ENCODE measurements at regions not wholly inside any gene's neighbourhood (a gene's known extent, or its start where the extent isn't known, plus 50 kb on each side); places are given as distances from the start of the nearest gene placed in this dataset.

GRCh38 chr5:54704333-54704732 is 186.8 kb downstream of the SNX18 start:
- TF ChIP-seq CTCF (IDR thresholded peaks at IDR 0.05; ENCODE audit: unreplicated experiment): no peak
- Mint-ChIP-seq H3K27ac (ENCODE audit: unreplicated experiment) (no peak overlapping the region), H3K4me1 (ENCODE audit: low read depth, unreplicated experiment) (peaks cover 34% of the 10 kb centered on the region), H3K9me3 (ENCODE audit: low read depth, unreplicated experiment) (no peaks in the 10 kb centered on the region), H3K4me3 (ENCODE audit: low read depth, unreplicated experiment) (no peak overlapping the region), H3K36me3 (ENCODE audit: insufficient read depth, unreplicated experiment) (peaks cover 6% of the 10 kb centered on the region), H3K27me3 (ENCODE audit: unreplicated experiment) (no peaks in the 10 kb centered on the region)
- intact Hi-C loops (cut with micrococcal nuclease; ENCODE audit: unreplicated experiment): loop anchor here (5.0 kb wide), 2 partner anchors 38 to 103 kb away; no protein-coding TSS in a partner anchor
- CTCF ChIA-PET: no interaction called here
- no TSS peak for BruUV-seq (replicated peaks)
- DNase-seq: no peak

- peak overlapping the region; percentile 39 for H3K27ac Mint-ChIP-seq (ENCODE audit: unreplicated experiment)
- H3K9me3 Mint-ChIP-seq (ENCODE audit: low read depth, unreplicated experiment): no peaks in the 10 kb centered on the region
- CTCF ChIA-PET: no interaction called here
- no peaks in the 10 kb centered on the region for H3K27me3 Mint-ChIP-seq (ENCODE audit: unreplicated experiment)
- H3K4me3 Mint-ChIP-seq (ENCODE audit: low read depth, unreplicated experiment): no peak overlapping the region
- H3K36me3 Mint-ChIP-seq (ENCODE audit: insufficient read depth, unreplicated experiment): peaks cover 6% of the 10 kb centered on the region
- BruUV-seq (replicated peaks): no TSS peak
- H3K4me1 Mint-ChIP-seq (ENCODE audit: low read depth, unreplicated experiment): peaks cover 34% of the 10 kb centered on the region
- DNase-seq: no peak
- TF ChIP-seq CTCF (IDR thresholded peaks at IDR 0.05; ENCODE audit: unreplicated experiment): no peak
- intact Hi-C loops (cut with micrococcal nuclease; ENCODE audit: unreplicated experiment): loop anchor here (5.0 kb wide), 2 partner anchors 39 to 104 kb away; no protein-coding TSS in a partner anchor
Observed at GRCh38 chr5:54703565-54704255, 186.2 kb downstream of the SNX18 start.

- intact Hi-C loops (cut with micrococcal nuclease; ENCODE audit: unreplicated experiment): loop anchor here (5.0 kb wide), 2 partner anchors 39 to 104 kb away; no protein-coding TSS in a partner anchor
- CTCF ChIA-PET: no interaction called here
- peak; percentile 10 for DNase-seq
Observed at GRCh38 chr5:54703133-54703532, 185.6 kb downstream of the SNX18 start.

GRCh38 chr5:54702470-54702869 is 184.9 kb downstream of the SNX18 start:
- BruUV-seq (replicated peaks): no TSS peak
- Mint-ChIP-seq H3K36me3 (ENCODE audit: insufficient read depth, unreplicated experiment) (peaks cover 6% of the 10 kb centered on the region), H3K4me3 (ENCODE audit: low read depth, unreplicated experiment) (no peak overlapping the region), H3K27ac (ENCODE audit: unreplicated experiment) (no peak overlapping the region), H3K9me3 (ENCODE audit: low read depth, unreplicated experiment) (no peaks in the 10 kb centered on the region), H3K4me1 (ENCODE audit: low read depth, unreplicated experiment) (peaks cover 34% of the 10 kb centered on the region), H3K27me3 (ENCODE audit: unreplicated experiment) (no peaks in the 10 kb centered on the region)
- no peak for TF ChIP-seq CTCF (IDR thresholded peaks at IDR 0.05; ENCODE audit: unreplicated experiment)
- CTCF ChIA-PET: interaction anchor here (1.2 kb wide), 1 partner anchor 59 kb away, joined by 3 read pairs; no protein-coding TSS in a partner anchor
- intact Hi-C loops (cut with micrococcal nuclease; ENCODE audit: unreplicated experiment): loop anchor here (5.0 kb wide), 2 partner anchors 40 to 105 kb away; no protein-coding TSS in a partner anchor
- DNase-seq: no peak

More at GRCh38 chr5:54703133-54703532, 185.6 kb downstream of the SNX18 start:
- Mint-ChIP-seq H3K27ac (ENCODE audit: unreplicated experiment) (peak overlapping the region; percentile 39), H3K4me3 (ENCODE audit: low read depth, unreplicated experiment) (no peak overlapping the region), H3K9me3 (ENCODE audit: low read depth, unreplicated experiment) (no peaks in the 10 kb centered on the region), H3K36me3 (ENCODE audit: insufficient read depth, unreplicated experiment) (peaks cover 6% of the 10 kb centered on the region), H3K27me3 (ENCODE audit: unreplicated experiment) (no peaks in the 10 kb centered on the region), H3K4me1 (ENCODE audit: low read depth, unreplicated experiment) (peaks cover 34% of the 10 kb centered on the region)
- no TSS peak for BruUV-seq (replicated peaks)
- TF ChIP-seq CTCF (IDR thresholded peaks at IDR 0.05; ENCODE audit: unreplicated experiment): no peak
